Calu3 (cell line): ENCODE measurements at regions not wholly inside any gene's neighbourhood (a gene's known extent, or its start where the extent isn't known, plus 50 kb on each side); places are given as distances from the start of the nearest gene placed in this dataset.
"Not testable (repeated sequence)": the region's sequence is repeated elsewhere in the genome, so short reads cannot be mapped to it uniquely, and the experiment has no call there.

Experiments
- BruUV-seq: library from RNA; stranded (reverse); fragments of 400-500 nt; replicated peaks from 2 replicates; lab custom pipeline; 2021; lab: Mats Ljungman, UMichigan
- CTCF ChIA-PET: fragments of 300-600 bp; sonication (Branson Sonifier 250); formaldehyde crosslinking; loops from one replicate; lab custom pipeline; 2022; ENCODE audit warnings: antibody characterized with exemption; lab: Charles Lee
- DNase-seq: peaks from one replicate; pipeline ENCODE4 v3.0.0; 2022
- H3K27ac Mint-ChIP-seq: one replicate; pipeline ENCODE4 v1.8.0; 2022; ENCODE audit warnings: mixed read lengths; ENCODE audit not compliant: unreplicated experiment
- H3K27me3 Mint-ChIP-seq: one replicate; pipeline ENCODE4 v1.8.0; 2022; ENCODE audit warnings: mixed read lengths; ENCODE audit not compliant: unreplicated experiment
- H3K36me3 Mint-ChIP-seq: one replicate; pipeline ENCODE4 v1.8.0; 2022; ENCODE audit warnings: mild to moderate bottlenecking, moderate library complexity, mixed read lengths; ENCODE audit not compliant: insufficient read depth, unreplicated experiment
- H3K4me1 Mint-ChIP-seq: one replicate; pipeline ENCODE4 v1.8.0; 2022; ENCODE audit warnings: mild to moderate bottlenecking, low read depth, mixed read lengths; ENCODE audit not compliant: unreplicated experiment
- H3K4me3 Mint-ChIP-seq: one replicate; pipeline ENCODE4 v1.8.0; 2022; ENCODE audit warnings: mild to moderate bottlenecking, low read depth, moderate library complexity, mixed read lengths; ENCODE audit not compliant: unreplicated experiment
- H3K9me3 Mint-ChIP-seq: one replicate; pipeline ENCODE4 v1.8.0; 2022; ENCODE audit warnings: low read depth, mixed read lengths; ENCODE audit not compliant: unreplicated experiment
- intact Hi-C: fragments of 100-400 bp; cut with micrococcal nuclease; formaldehyde crosslinking; loops from one replicate; pipeline ENCODE4 v1.10.0; 2022; ENCODE audit not compliant: unreplicated experiment

- H3K36me3 Mint-ChIP-seq, H3K4me1 Mint-ChIP-seq, H3K4me3 Mint-ChIP-seq, CTCF ChIA-PET, H3K27me3 Mint-ChIP-seq, intact Hi-C loops, H3K9me3 Mint-ChIP-seq, DNase-seq, BruUV-seq: not testable (repeated sequence)
- peak overlapping the region; percentile 39 for H3K27ac Mint-ChIP-seq
These were observed 56.2 kb downstream of the SPATA31A6 start for GRCh38 chr9:42239445-42240260.

- CTCF ChIA-PET = not testable (repeated sequence)
These were observed 56.8 kb downstream of the SPATA31A6 start for GRCh38 chr9:42240261-42240579.

DNA sequence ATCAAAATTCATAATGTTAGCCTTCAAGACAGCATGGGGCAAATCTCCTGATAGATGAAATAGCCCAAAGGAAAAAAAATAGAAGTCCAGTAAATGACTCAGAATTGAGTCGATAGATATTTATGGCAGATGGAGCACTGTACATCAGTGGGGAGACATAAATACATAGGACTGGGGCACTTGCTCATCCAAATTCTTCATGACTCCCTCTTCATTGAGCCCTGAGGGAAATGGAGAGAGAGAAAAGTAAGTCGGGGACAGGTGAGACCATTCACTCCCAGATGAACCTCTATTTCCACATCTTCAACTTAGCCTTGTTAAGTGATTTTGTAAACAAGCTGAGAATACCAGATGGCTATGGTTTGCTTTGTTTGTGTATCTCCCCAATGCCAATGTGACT is 59.8 kb downstream of the SPATA31A6 start:
- H3K4me1 Mint-ChIP-seq, H3K36me3 Mint-ChIP-seq, H3K9me3 Mint-ChIP-seq, H3K27ac Mint-ChIP-seq, DNase-seq, BruUV-seq, intact Hi-C loops, H3K4me3 Mint-ChIP-seq, H3K27me3 Mint-ChIP-seq, CTCF ChIA-PET: not testable (repeated sequence)

More at GRCh38 chr9:42240261-42240579, 56.8 kb downstream of the SPATA31A6 start:
- peak overlapping the region; percentile 39 for H3K27ac Mint-ChIP-seq
- H3K9me3 Mint-ChIP-seq, H3K4me1 Mint-ChIP-seq, H3K4me3 Mint-ChIP-seq, BruUV-seq, intact Hi-C loops, H3K27me3 Mint-ChIP-seq, H3K36me3 Mint-ChIP-seq: not testable (repeated sequence)
- peak; percentile 39 for DNase-seq

DNA sequence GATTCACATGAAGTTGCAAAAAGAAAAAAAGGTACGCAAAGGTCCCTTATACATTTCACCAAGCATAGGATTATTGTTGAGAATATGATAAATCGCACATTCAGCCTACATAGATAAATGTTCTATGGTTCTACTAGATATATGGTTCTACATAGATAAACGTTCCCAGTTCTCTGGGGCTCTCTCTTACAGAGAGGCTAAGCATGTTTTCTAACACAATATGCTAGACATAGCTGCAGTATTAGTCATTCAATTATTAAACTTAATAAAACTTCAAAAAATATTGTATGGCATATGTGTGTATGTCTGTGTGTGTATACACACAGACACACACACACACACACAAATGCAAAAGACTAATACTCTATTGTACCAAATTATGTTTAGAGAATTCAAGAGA is 60.4 kb downstream of the SPATA31A6 start:
- H3K27ac Mint-ChIP-seq, H3K36me3 Mint-ChIP-seq, H3K9me3 Mint-ChIP-seq, H3K27me3 Mint-ChIP-seq, BruUV-seq, DNase-seq, H3K4me1 Mint-ChIP-seq, CTCF ChIA-PET, intact Hi-C loops, H3K4me3 Mint-ChIP-seq: not testable (repeated sequence)

DNA sequence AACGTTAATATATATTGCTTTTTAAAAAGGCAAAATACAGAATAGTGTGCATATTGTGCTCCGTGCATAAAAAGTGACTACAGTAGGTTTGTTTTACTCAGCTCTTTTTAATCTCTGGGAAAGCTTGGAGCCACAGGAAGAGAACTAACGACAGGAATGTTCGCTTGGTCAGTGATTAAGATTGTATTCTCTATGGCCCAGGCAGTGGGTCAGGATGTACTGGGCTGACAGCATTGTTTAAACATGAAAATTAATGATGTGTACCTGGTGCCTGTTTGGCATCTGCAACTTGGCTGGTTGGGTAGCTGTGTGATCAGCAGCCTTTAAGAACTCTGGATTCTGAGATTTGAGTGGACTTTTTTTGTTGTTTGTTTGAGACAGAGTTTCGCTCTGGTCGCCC is 85.3 kb downstream of the SPATA31A6 start:
- H3K36me3 Mint-ChIP-seq, intact Hi-C loops, H3K27me3 Mint-ChIP-seq, H3K4me1 Mint-ChIP-seq, DNase-seq, CTCF ChIA-PET, H3K4me3 Mint-ChIP-seq, H3K9me3 Mint-ChIP-seq, H3K27ac Mint-ChIP-seq, BruUV-seq: not testable (repeated sequence)

GRCh38 chr9:42269171-42269570 is 85.7 kb downstream of the SPATA31A6 start:
- CTCF ChIA-PET, H3K27me3 Mint-ChIP-seq, H3K4me3 Mint-ChIP-seq, H3K36me3 Mint-ChIP-seq, H3K4me1 Mint-ChIP-seq, intact Hi-C loops, H3K9me3 Mint-ChIP-seq, H3K27ac Mint-ChIP-seq, BruUV-seq, DNase-seq: not testable (repeated sequence)

DNA sequence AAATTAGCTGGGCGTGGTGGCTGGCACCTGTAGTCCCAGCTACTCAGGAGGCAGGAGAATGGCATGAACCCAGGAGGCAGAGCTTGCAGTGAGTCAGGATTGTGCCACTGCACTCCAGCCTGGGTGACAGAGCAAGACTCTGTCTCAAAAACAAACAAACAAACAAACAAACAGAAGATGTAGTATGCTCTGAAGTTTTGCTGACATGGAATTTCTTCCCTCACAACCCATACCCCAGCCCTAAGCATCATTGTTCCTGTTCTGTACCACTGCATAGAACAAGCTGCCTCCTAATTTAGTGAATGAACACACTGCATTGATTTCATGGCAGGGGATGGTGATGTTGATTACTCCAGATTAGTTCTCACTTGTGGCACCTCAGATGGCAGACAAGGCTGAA is 89.7 kb downstream of the SPATA31A6 start:
- BruUV-seq, H3K36me3 Mint-ChIP-seq, intact Hi-C loops, H3K4me3 Mint-ChIP-seq, DNase-seq, H3K4me1 Mint-ChIP-seq, CTCF ChIA-PET, H3K27ac Mint-ChIP-seq, H3K9me3 Mint-ChIP-seq, H3K27me3 Mint-ChIP-seq: not testable (repeated sequence)
